ENCODE measurements at regions not wholly inside any gene's neighbourhood (a gene's known extent, or its start where the extent isn't known, plus 50 kb on each side); places are given as distances from the start of the nearest gene placed in this dataset.

GRCh38 chr2:186199029-186199428 lies 287.0 kb upstream of the ZC3H15 start:
- Histone ChIP-seq H3K9ac (ENCODE audit: low read depth, low read length) (no peak overlapping the region), H3K4me3 (ENCODE audit: low read length) (no peak overlapping the region), H3K27me3 (ENCODE audit: insufficient read depth, low read length) (no peaks in the 10 kb centered on the region), H3K27ac (ENCODE audit: low read length) (no peak overlapping the region), H3K9me3 (ENCODE audit: insufficient read depth, low read depth, low read length) (no peaks in the 10 kb centered on the region), H3K36me3 (ENCODE audit: insufficient read depth, low read depth, low read length) (no peaks in the 10 kb centered on the region), H3K4me1 (ENCODE audit: insufficient read depth, low read length) (no peaks in the 10 kb centered on the region)

- Histone ChIP-seq H3K4me1 (ENCODE audit: insufficient read depth, low read length) (no peaks in the 10 kb centered on the region), H3K27ac (ENCODE audit: low read length) (no peak overlapping the region), H3K9ac (ENCODE audit: low read depth, low read length) (no peak overlapping the region), H3K36me3 (ENCODE audit: insufficient read depth, low read depth, low read length) (no peaks in the 10 kb centered on the region), H3K9me3 (ENCODE audit: insufficient read depth, low read depth, low read length) (no peaks in the 10 kb centered on the region), H3K27me3 (ENCODE audit: insufficient read depth, low read length) (no peaks in the 10 kb centered on the region), H3K4me3 (ENCODE audit: low read length) (no peak overlapping the region)
These were observed 284.7 kb upstream of the ZC3H15 start for GRCh38 chr2:186201371-186201770.

GRCh38 chr2:186205254-186205911 lies 280.7 kb upstream of the ZC3H15 start:
- Histone ChIP-seq H3K27me3 (ENCODE audit: insufficient read depth, low read length) (no peaks in the 10 kb centered on the region), H3K4me3 (ENCODE audit: low read length) (no peak overlapping the region), H3K4me1 (ENCODE audit: insufficient read depth, low read length) (no peaks in the 10 kb centered on the region), H3K9ac (ENCODE audit: low read depth, low read length) (no peak overlapping the region), H3K9me3 (ENCODE audit: insufficient read depth, low read depth, low read length) (no peaks in the 10 kb centered on the region), H3K36me3 (ENCODE audit: insufficient read depth, low read depth, low read length) (no peaks in the 10 kb centered on the region), H3K27ac (ENCODE audit: low read length) (no peak overlapping the region)

- Histone ChIP-seq H3K4me1 (ENCODE audit: insufficient read depth, low read length) (no peaks in the 10 kb centered on the region), H3K9me3 (ENCODE audit: insufficient read depth, low read depth, low read length) (no peaks in the 10 kb centered on the region), H3K4me3 (ENCODE audit: low read length) (no peak overlapping the region), H3K36me3 (ENCODE audit: insufficient read depth, low read depth, low read length) (no peaks in the 10 kb centered on the region), H3K27me3 (ENCODE audit: insufficient read depth, low read length) (no peaks in the 10 kb centered on the region), H3K27ac (ENCODE audit: low read length) (no peak overlapping the region), H3K9ac (ENCODE audit: low read depth, low read length) (no peak overlapping the region)
These were observed 276.5 kb upstream of the ZC3H15 start for GRCh38 chr2:186209532-186209931.

GRCh38 chr2:186220409-186220808 lies 265.7 kb upstream of the ZC3H15 start:
- Histone ChIP-seq H3K27ac (ENCODE audit: low read length) (no peak overlapping the region), H3K36me3 (ENCODE audit: insufficient read depth, low read depth, low read length) (no peaks in the 10 kb centered on the region), H3K9ac (ENCODE audit: low read depth, low read length) (no peak overlapping the region), H3K4me1 (ENCODE audit: insufficient read depth, low read length) (no peaks in the 10 kb centered on the region), H3K9me3 (ENCODE audit: insufficient read depth, low read depth, low read length) (no peaks in the 10 kb centered on the region), H3K4me3 (ENCODE audit: low read length) (no peak overlapping the region), H3K27me3 (ENCODE audit: insufficient read depth, low read length) (no peaks in the 10 kb centered on the region)

GRCh38 chr2:186229265-186229664 lies 256.8 kb upstream of the ZC3H15 start:
- Histone ChIP-seq H3K9me3 (ENCODE audit: insufficient read depth, low read depth, low read length) (peaks cover 37% of the 10 kb centered on the region), H3K4me1 (ENCODE audit: insufficient read depth, low read length) (no peaks in the 10 kb centered on the region), H3K36me3 (ENCODE audit: insufficient read depth, low read depth, low read length) (no peaks in the 10 kb centered on the region), H3K27me3 (ENCODE audit: insufficient read depth, low read length) (no peaks in the 10 kb centered on the region), H3K4me3 (ENCODE audit: low read length) (no peak overlapping the region), H3K27ac (ENCODE audit: low read length) (no peak overlapping the region), H3K9ac (ENCODE audit: low read depth, low read length) (no peak overlapping the region)

GRCh38 chr2:186241874-186242273 lies 244.2 kb upstream of the ZC3H15 start:
- H3K4me3 ChIP-seq (ENCODE audit: low read length), result no peak overlapping the region
- H3K36me3 ChIP-seq (ENCODE audit: insufficient read depth, low read depth, low read length), result no peaks in the 10 kb centered on the region
- H3K9ac ChIP-seq (ENCODE audit: low read depth, low read length), result no peak overlapping the region
- no peaks in the 10 kb centered on the region for H3K4me1 ChIP-seq (ENCODE audit: insufficient read depth, low read length)
- H3K27ac ChIP-seq (ENCODE audit: low read length), result no peak overlapping the region
- H3K9me3 ChIP-seq (ENCODE audit: insufficient read depth, low read depth, low read length), result no peaks in the 10 kb centered on the region
- no peaks in the 10 kb centered on the region for H3K27me3 ChIP-seq (ENCODE audit: insufficient read depth, low read length)

GRCh38 chr2:186254759-186255158 lies 231.3 kb upstream of the ZC3H15 start:
- Histone ChIP-seq H3K9ac (ENCODE audit: low read depth, low read length) (no peak overlapping the region), H3K27me3 (ENCODE audit: insufficient read depth, low read length) (no peaks in the 10 kb centered on the region)

GRCh38 chr2:186255823-186256222 lies 230.2 kb upstream of the ZC3H15 start:
- Histone ChIP-seq H3K36me3 (ENCODE audit: insufficient read depth, low read depth, low read length) (no peaks in the 10 kb centered on the region), H3K9me3 (ENCODE audit: insufficient read depth, low read depth, low read length) (no peaks in the 10 kb centered on the region), H3K4me3 (ENCODE audit: low read length) (peak overlapping the region; percentile 39; the same call in 1 of the 2 replicates), H3K4me1 (ENCODE audit: insufficient read depth, low read length) (peaks cover 8% of the 10 kb centered on the region; the same call in 1 of the 2 replicates), H3K9ac (ENCODE audit: low read depth, low read length) (peak overlapping the region; percentile 30; the same call in 1 of the 2 replicates), H3K27me3 (ENCODE audit: insufficient read depth, low read length) (no peaks in the 10 kb centered on the region), H3K27ac (ENCODE audit: low read length) (no peak overlapping the region)

More at GRCh38 chr2:186254759-186255158, 231.3 kb upstream of the ZC3H15 start:
- H3K9me3 ChIP-seq (ENCODE audit: insufficient read depth, low read depth, low read length), result no peaks in the 10 kb centered on the region
- no peak overlapping the region for H3K27ac ChIP-seq (ENCODE audit: low read length)
- no peaks in the 10 kb centered on the region for H3K36me3 ChIP-seq (ENCODE audit: insufficient read depth, low read depth, low read length)
- peaks cover 8% of the 10 kb centered on the region; the same call in 1 of the 2 replicates for H3K4me1 ChIP-seq (ENCODE audit: insufficient read depth, low read length)
- H3K4me3 ChIP-seq (ENCODE audit: low read length), result no peak overlapping the region

GRCh38 chr2:186256540-186256939 lies 229.5 kb upstream of the ZC3H15 start:
- H3K9me3 ChIP-seq (ENCODE audit: insufficient read depth, low read depth, low read length), result no peaks in the 10 kb centered on the region
- no peaks in the 10 kb centered on the region for H3K36me3 ChIP-seq (ENCODE audit: insufficient read depth, low read depth, low read length)
- H3K27me3 ChIP-seq (ENCODE audit: insufficient read depth, low read length), result no peaks in the 10 kb centered on the region
- peaks cover 8% of the 10 kb centered on the region; the same call in 1 of the 2 replicates for H3K4me1 ChIP-seq (ENCODE audit: insufficient read depth, low read length)
- no peak overlapping the region; the same call in 1 of the 2 replicates for H3K4me3 ChIP-seq (ENCODE audit: low read length)
- H3K9ac ChIP-seq (ENCODE audit: low read depth, low read length), result peak overlapping the region; percentile 30; the same call in 1 of the 2 replicates
- H3K27ac ChIP-seq (ENCODE audit: low read length), result no peak overlapping the region

GRCh38 chr2:186263673-186264250 lies 222.3 kb upstream of the ZC3H15 start:
- no peak overlapping the region for H3K9ac ChIP-seq (ENCODE audit: low read depth, low read length)
- H3K27me3 ChIP-seq (ENCODE audit: insufficient read depth, low read length), result no peaks in the 10 kb centered on the region
- no peak overlapping the region for H3K27ac ChIP-seq (ENCODE audit: low read length)
- H3K36me3 ChIP-seq (ENCODE audit: insufficient read depth, low read depth, low read length), result no peaks in the 10 kb centered on the region
- no peaks in the 10 kb centered on the region for H3K9me3 ChIP-seq (ENCODE audit: insufficient read depth, low read depth, low read length)
- H3K4me3 ChIP-seq (ENCODE audit: low read length), result no peak overlapping the region
- no peaks in the 10 kb centered on the region; the same call in 1 of the 2 replicates for H3K4me1 ChIP-seq (ENCODE audit: insufficient read depth, low read length)

- Histone ChIP-seq H3K4me3 (ENCODE audit: low read length) (no peak overlapping the region), H3K27me3 (ENCODE audit: insufficient read depth, low read length) (no peaks in the 10 kb centered on the region), H3K27ac (ENCODE audit: low read length) (no peak overlapping the region), H3K9ac (ENCODE audit: low read depth, low read length) (no peak overlapping the region), H3K9me3 (ENCODE audit: insufficient read depth, low read depth, low read length) (no peaks in the 10 kb centered on the region; the same call in 1 of the 2 replicates), H3K36me3 (ENCODE audit: insufficient read depth, low read depth, low read length) (no peaks in the 10 kb centered on the region), H3K4me1 (ENCODE audit: insufficient read depth, low read length) (no peaks in the 10 kb centered on the region)
These were observed 216.5 kb upstream of the ZC3H15 start for GRCh38 chr2:186269536-186269935.

Data from iPS-20b (cell line).